Parathyroid adenoma (tissue), 2 donors: ENCODE measurements at regions not wholly inside any gene's neighbourhood (a gene's known extent, or its start where the extent isn't known, plus 50 kb on each side); places are given as distances from the start of the nearest gene placed in this dataset.

Experiments used
- H2AFZ ChIP-seq: fragments of 300-600 bp; sonication (generic); one replicate; pipeline ENCODE4 v1.7.0; 2017; ENCODE audit warnings: antibody characterized with exemption, mild to moderate bottlenecking
- H3K27ac ChIP-seq: fragments of 300-600 bp; sonication (generic); one replicate; pipeline ENCODE4 v1.7.0; 2017
- H3K27me3 ChIP-seq: fragments of 300-600 bp; sonication (generic); one replicate; pipeline ENCODE4 v1.7.0; 2017; ENCODE audit warnings: low read length; ENCODE audit not compliant: control insufficient read depth, insufficient read depth
- H3K36me3 ChIP-seq: fragments of 300-600 bp; sonication (generic); one replicate; pipeline ENCODE4 v1.7.0; 2017; ENCODE audit warnings: low read length; ENCODE audit not compliant: control insufficient read depth, insufficient read depth
- H3K4me1 ChIP-seq: fragments of 300-600 bp; sonication (generic); one replicate; pipeline ENCODE4 v1.7.0; 2017; ENCODE audit warnings: control low read depth
- H3K4me2 ChIP-seq: fragments of 300-600 bp; sonication (generic); one replicate; pipeline ENCODE4 v1.7.0; 2017; ENCODE audit warnings: low read length
- H3K4me3 ChIP-seq: fragments of 300-600 bp; sonication (generic); one replicate; pipeline ENCODE4 v1.7.0; 2017; ENCODE audit warnings: low read depth, low read length
- H3K79me2 ChIP-seq: fragments of 300-600 bp; sonication (generic); one replicate; pipeline ENCODE4 v1.7.0; 2017; ENCODE audit warnings: control low read depth
- H3K9ac ChIP-seq: fragments of 300-600 bp; sonication (generic); one replicate; pipeline ENCODE4 v1.7.0; 2017; ENCODE audit warnings: mild to moderate bottlenecking
- H3K9me3 ChIP-seq: fragments of 300-600 bp; sonication (generic); one replicate; pipeline ENCODE4 v1.7.0; 2017; ENCODE audit warnings: low read length; ENCODE audit not compliant: control insufficient read depth
- TF ChIP-seq, protein P1 (sequence below): fragments of 300-600 bp; sonication (generic); IDR thresholded peaks from one replicate; pipeline ENCODE4 v1.7.0; 2017; ENCODE audit warnings: antibody characterized with exemption, mild to moderate bottlenecking
- donor health status: primary hyperparathyroidism.

- no peak overlapping the region for H3K9ac ChIP-seq
- no peak overlapping the region for H3K27ac ChIP-seq
- H3K4me1 ChIP-seq: no peaks in the 10 kb centered on the region
- H3K9me3 ChIP-seq: no peaks in the 10 kb centered on the region
- no peaks in the 10 kb centered on the region for H3K36me3 ChIP-seq
- H3K4me2 ChIP-seq: no peak overlapping the region
- no peak overlapping the region for H3K4me3 ChIP-seq
- H2AFZ ChIP-seq: no peak overlapping the region
- H3K27me3 ChIP-seq: no peaks in the 10 kb centered on the region
- no peaks in the 10 kb centered on the region for H3K79me2 ChIP-seq
- TF ChIP-seq, protein P1, sequence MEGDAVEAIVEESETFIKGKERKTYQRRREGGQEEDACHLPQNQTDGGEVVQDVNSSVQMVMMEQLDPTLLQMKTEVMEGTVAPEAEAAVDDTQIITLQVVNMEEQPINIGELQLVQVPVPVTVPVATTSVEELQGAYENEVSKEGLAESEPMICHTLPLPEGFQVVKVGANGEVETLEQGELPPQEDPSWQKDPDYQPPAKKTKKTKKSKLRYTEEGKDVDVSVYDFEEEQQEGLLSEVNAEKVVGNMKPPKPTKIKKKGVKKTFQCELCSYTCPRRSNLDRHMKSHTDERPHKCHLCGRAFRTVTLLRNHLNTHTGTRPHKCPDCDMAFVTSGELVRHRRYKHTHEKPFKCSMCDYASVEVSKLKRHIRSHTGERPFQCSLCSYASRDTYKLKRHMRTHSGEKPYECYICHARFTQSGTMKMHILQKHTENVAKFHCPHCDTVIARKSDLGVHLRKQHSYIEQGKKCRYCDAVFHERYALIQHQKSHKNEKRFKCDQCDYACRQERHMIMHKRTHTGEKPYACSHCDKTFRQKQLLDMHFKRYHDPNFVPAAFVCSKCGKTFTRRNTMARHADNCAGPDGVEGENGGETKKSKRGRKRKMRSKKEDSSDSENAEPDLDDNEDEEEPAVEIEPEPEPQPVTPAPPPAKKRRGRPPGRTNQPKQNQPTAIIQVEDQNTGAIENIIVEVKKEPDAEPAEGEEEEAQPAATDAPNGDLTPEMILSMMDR: no peak
Observed at GRCh38 chr12:33575346-33575745, 135.7 kb upstream of the SYT10 start.

DNA sequence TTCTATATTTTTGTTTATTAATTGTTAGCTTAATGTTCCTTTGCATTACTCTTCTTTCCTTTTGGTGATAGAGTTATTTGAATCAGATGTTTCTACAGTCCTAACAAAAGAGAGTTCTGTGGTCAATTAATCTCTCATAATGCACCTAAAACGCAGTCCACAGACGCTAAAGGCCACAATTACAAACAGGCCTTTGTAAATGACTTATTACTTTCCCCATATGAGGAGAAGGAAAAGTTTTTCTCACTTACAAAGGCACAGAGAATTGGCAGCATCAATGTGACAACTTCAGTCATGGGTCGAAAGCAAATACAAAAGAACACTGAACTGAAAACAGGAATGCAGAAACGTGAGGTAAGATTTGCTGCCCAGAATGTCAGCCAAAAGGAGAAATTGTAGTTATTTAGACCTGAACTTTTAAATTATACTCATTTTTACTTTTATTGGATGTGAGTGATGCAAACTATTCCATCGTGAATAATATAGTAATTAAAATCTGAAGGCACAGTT is 142.0 kb upstream of the SYT10 start:
- H3K4me3 ChIP-seq: no peak overlapping the region
- no peaks in the 10 kb centered on the region for H3K9me3 ChIP-seq
- no peaks in the 10 kb centered on the region for H3K27me3 ChIP-seq
- no peak overlapping the region for H3K4me2 ChIP-seq
- no peak overlapping the region for H3K27ac ChIP-seq
- H3K36me3 ChIP-seq: no peaks in the 10 kb centered on the region
- TF ChIP-seq, protein P1: no peak
- no peak overlapping the region for H3K9ac ChIP-seq
- no peak overlapping the region for H2AFZ ChIP-seq
- H3K4me1 ChIP-seq: no peaks in the 10 kb centered on the region
- H3K79me2 ChIP-seq: no peaks in the 10 kb centered on the region

DNA sequence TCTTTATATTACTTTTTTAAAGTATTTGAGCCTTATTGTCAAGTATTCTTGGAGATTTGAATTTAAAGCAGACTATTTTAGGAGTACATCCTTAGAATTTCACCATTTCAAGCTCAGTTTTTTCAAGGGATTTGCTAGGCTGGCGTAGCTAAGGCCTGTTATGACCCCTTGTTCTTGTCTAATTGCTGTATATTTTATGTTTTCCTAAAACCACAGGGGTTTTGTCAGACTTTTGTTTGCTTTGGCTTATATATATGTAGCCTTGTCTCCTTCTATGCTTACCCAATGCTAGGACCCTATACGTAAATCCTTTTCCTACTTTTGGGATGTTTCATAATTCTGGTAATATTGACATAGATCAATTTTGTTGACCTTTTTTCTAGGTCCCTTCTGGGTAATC is 147.0 kb upstream of the SYT10 start:
- Histone ChIP-seq H3K27ac (no peak overlapping the region), H3K9me3 (no peaks in the 10 kb centered on the region), H3K27me3 (no peaks in the 10 kb centered on the region), H2AFZ (no peak overlapping the region), H3K4me1 (no peaks in the 10 kb centered on the region), H3K4me2 (no peak overlapping the region), H3K4me3 (no peak overlapping the region), H3K36me3 (no peaks in the 10 kb centered on the region), H3K79me2 (no peaks in the 10 kb centered on the region), H3K9ac (no peak overlapping the region)
- TF ChIP-seq, protein P1: no peak

DNA sequence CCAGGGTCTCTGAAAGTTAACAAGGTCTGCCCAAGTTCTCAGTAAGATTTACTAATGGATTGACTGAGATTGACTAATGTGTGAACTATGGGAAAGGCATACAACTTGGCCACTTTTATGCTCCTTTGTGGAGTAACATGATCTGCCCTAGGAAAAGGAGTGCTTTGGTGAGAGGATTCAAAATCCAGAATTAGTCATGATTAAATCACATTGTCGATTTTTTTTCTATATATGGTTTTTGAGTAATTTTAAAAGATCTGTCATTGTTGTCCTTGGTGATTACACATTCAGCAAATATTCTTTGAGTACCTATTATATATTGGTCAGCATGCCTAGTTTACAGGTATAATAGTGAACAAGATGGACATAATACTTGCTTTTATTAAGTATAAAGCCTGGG is 147.7 kb upstream of the SYT10 start:
- Histone ChIP-seq H3K9me3 (no peaks in the 10 kb centered on the region), H3K4me1 (no peaks in the 10 kb centered on the region)

More for the DNA sequence above, 147.7 kb upstream of the SYT10 start:
- no peak overlapping the region for H3K4me2 ChIP-seq
- H3K9ac ChIP-seq: no peak overlapping the region
- H3K4me3 ChIP-seq: no peak overlapping the region
- no peaks in the 10 kb centered on the region for H3K36me3 ChIP-seq
- H2AFZ ChIP-seq: no peak overlapping the region
- H3K27me3 ChIP-seq: no peaks in the 10 kb centered on the region
- TF ChIP-seq, protein P1: no peak
- H3K27ac ChIP-seq: no peak overlapping the region
- no peaks in the 10 kb centered on the region for H3K79me2 ChIP-seq
